GM18502 (cell line): ENCODE measurements at regions not wholly inside any gene's neighbourhood (a gene's known extent, or its start where the extent isn't known, plus 50 kb on each side); places are given as distances from the start of the nearest gene placed in this dataset.
"Not testable (repeated sequence)": the region's sequence is repeated elsewhere in the genome, so short reads cannot be mapped to it uniquely, and the experiment has no call there.

Experiments used
- ATAC-seq: cut with Tn5 transposase; IDR thresholded peaks from one replicate; pipeline ENCODE4 v1.9.1; 2021; ENCODE audit warnings: mild to moderate bottlenecking; ENCODE audit not compliant: unreplicated experiment, poor library complexity

DNA sequence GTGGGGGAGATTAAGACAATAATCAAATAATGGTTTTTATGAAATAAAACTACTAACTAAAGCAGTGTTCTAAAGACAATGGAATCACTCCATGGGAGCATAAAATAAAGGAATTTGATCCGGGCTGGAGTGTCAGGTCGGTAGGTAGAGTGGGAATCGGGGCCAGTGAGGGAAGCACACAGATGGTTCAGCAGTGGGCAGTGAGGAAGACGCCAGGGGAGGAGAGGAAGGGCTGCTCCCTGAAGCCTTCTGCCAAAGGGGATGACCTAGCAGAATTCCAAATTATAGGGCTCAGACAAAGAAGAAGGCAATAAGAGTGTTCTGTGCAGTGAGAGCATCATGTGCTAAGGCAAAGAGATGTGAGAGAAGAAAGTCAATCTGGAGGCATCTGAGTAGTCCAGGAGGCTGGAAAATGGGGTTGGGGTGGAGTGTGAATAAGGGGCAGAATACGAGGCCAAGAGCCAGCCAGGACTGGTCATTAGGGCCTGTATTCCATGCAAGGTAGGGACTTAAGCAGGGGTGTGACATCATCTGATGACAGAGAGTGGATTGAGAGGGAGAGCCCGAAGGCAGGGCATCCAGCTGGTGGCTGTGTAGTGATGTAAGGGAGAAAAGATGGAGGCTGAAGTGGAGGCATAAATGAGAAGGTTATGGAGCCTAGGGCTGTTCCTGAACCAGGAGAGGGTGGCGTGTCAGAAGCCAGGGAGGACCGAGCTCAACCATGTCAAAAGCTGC is 137.6 kb downstream of the COPRS start:
- no peak for ATAC-seq

DNA sequence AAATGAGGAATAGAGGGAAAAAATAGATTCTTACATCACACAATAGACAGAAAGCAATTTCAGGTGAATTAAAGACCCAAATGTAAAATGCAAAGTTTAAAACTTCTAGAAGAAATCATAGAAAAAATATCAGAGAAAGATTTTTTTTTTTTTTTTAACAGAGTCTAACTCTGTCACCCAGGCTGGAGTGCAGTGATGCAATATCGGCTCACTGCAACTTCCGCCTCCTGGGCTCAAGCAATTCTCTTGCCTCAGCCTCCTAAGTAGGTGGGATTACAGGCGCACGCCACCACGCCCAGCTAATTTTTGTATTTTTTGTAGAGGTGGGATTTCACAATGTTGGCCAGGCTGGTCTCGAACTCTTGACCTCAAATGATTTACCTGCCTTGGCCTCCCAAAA is 141.8 kb downstream of the COPRS start:
- ATAC-seq: not testable (repeated sequence)

DNA sequence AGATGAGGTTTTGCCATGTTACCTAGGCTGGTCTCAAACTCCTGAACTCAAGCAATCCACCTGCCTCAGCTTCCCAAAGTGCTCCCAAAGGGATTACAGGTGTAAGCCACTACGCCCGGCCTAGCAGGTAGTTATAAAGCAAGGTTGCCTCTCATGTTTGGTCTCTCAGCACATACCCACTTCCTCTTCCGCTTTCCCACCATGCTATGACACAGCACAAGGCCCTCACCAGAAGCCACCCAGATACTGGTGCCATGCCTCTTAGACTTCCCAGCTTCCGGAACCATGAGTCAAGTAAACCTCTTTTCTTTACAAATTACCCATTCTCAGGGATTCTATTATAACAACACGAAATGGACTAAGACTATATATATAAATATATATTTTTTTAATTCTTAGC is 143.6 kb downstream of the COPRS start:
- no peak for ATAC-seq

DNA sequence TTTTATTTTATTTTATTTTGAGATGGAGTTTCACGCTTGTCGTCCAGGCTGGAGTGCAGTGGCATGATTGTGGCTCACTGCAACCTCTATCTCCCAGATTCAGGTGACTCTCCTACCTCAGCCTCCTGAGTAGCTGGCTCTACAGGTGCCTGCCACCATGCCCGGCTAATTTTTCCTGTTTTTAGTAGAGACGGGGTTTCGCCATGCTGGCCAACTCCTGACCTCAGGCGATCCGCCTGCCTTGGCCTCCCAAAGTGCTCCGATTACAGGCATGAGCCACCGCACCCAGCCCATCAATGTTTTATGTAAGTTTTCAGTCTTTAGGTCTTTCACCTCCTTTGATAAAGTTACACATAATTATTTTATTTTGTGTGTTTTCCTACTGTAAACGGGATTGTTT is 154.6 kb downstream of the COPRS start:
- ATAC-seq: no peak

DNA sequence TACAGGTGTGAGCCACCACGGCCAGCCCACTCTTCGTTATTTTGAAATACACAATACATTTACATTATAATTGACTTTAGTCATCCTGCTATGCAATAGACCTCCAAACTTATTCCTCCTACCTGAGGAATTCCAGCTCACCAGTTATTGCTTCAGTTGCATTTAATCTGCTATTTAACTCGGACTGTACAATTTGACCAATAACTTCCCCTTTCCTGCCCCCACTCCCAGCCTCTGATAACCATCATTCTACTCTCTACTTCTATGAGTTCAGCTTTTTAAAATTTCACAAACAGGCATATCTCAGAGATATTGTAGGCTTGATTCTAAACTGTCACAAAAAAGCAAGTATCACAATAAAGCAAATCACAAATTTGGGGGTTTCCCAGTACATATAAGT is 157.0 kb downstream of the COPRS start:
- no peak for ATAC-seq

DNA sequence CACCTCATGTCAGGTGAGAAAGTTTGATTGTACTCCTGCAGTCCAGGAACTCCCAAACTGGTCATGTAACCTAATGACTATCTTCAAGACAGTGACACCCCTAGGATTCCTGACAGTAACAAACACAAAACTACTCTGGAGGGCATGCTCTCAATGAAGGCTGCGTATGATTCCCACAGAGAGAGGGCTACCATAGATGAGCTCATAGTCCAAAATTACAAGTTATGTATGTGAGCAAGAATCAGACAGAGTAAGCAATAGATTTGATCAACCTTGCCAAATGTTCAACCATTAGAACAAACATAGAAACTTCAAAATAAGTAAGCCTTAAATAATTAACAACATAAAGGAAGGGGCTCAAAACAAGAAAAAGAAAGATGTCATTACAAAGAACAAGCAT is 158.1 kb downstream of the COPRS start:
- no peak for ATAC-seq

DNA sequence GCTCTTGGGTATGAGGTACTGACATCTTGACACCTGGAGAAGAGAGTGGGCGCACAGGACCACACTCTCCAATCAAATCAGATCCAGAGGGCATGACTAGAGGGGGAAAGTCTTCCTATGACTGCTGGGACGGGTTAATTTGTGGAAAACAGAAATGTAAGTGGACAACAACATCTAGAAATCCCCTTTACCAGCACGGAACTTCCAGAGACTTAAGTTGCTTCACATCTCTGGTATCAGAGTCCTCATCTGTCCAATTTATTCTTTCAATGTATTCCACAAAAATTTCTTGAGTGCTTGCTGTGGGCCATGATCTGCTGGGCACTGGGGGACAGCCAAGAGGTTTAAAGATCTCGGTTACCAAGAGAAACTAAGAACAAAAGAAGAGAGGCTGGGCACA is 159.2 kb downstream of the COPRS start:
- ATAC-seq: no peak

DNA sequence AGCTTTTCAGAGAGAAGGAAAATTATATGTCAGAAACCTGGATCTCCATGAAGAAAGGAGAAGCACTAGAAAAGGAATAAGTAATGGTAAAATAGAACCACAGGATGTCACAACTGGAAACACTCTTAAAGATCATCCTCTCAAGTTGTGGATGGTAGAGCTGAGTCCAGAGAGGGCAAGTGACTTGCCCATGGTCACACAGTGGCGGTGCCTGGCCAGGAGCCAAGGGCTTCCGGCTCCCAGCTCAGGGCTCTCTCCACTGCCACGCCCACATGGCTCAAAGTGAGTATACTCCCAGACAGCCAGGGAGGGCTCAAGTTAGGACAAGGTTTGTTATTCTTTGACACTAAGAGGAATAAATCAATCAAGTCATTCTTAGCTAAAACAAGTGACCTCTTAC is 159.8 kb downstream of the COPRS start:
- no peak for ATAC-seq

DNA sequence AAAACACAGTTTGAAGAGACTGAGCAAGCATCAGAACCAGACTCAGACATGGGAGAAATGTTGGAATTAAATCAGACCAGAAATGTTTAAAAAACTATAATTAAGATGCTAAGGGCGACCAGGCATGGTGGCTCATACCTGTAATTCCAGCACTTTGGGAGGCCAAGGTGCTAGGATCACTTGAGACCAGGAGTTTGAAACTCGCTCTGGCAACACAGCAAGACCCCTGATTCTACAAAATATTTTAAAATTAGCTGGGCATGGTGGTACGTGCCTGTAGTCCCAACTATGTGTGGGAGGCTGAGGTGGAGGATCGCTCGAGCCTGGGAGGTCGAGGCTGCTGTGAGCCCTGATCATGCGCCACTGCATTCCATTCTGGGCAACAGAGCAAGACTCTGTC is 160.3 kb downstream of the COPRS start:
- ATAC-seq: no peak

DNA sequence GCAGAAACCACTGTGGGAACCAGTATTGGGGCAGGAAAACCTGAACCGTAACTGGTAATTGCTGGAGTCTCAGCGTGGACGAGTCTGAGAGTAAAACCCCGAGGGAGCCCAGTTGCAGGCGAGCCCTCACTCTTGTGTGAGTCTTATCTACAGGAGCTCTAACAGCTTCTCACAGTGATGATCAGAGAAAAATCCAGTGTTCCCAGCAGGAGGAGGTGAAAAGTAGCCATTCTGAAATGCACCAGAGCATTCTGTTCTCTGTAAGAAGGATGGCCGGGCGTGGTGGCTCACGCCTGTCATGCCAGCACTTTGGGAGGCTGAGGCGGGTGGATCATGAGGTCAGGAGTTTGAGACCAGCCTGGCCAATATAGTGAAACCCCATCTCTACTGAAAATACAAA is 161.2 kb downstream of the COPRS start:
- no peak for ATAC-seq

DNA sequence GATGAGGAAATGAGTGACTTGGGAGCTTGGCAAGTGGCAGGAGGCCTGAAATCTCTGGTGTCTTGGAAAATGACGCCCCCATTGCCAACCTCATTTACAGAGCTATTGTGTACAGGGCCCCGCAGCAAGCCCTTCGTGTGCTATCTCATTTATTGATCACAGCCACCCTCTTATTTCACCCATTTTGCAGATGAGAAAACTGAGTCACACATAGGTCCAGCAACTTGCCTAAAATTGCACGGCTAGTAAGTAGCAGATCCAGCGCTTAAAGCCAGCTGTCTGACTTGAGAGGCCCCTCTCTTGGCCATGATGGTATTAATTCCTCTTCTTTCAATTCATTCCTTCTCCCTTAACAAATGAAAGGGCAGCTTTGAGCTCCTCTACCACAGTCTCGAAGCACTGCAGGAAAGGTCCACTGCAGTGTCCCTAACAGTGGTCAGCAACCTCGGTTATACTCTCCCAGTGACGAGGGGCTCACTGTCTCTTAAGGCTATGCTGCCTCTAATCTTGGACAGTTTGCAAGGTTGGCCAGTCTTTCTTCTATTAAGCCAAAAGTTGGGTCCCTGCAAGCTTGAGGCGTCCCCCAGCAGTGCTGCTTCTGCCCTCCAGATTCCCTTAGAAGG is 162.2 kb downstream of the COPRS start:
- ATAC-seq: no peak

DNA sequence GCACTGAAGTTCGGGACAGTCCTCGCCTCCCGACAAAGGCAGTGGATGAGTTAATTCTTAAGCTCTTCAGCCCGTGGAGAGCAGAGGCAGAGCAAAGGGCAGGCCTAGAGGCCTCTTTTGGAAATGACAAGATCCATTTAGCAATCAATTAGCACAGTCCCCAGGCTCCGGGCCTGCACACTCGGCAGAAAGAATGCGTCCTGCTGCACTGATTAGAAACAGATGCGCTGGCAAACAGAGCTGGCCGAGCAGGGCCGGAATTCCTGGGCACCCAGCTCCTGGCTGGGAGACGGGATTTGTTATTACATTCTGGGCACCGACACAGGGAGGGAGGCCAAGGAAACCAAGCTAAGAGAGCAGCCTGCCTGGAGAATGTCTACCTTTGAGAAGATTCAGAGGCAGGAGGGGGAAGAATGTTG is 162.9 kb downstream of the COPRS start:
- no peak for ATAC-seq

DNA sequence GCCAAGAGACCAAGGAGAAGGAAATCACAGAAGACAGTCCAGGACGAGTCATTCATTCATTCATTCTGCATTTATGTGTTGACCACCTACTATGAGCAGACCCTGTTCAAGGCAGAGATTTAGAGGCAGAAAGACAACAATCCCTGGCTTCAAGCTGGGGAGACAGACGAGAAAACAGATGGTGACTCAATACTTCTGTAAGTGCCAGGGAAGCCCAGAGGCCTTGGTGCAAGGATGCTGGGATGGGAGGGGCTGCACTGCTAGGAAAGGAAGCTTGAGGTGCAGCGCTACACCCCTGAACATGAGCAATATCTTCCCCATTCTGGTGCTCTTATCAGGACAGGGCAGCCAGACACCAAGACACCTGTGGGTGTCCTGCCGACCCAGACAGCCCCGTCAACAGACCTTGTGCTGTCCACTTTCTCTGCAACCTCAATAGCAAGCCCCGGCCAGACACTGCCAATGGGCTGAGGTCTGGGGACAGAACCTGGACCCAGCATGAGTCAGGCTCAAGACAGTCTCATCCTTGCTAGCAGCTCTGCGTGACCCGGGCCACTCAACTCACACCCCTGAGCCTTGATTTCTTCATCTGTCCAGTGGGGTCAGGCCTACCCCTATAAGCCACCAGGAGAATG is 163.5 kb downstream of the COPRS start:
- ATAC-seq: no peak

DNA sequence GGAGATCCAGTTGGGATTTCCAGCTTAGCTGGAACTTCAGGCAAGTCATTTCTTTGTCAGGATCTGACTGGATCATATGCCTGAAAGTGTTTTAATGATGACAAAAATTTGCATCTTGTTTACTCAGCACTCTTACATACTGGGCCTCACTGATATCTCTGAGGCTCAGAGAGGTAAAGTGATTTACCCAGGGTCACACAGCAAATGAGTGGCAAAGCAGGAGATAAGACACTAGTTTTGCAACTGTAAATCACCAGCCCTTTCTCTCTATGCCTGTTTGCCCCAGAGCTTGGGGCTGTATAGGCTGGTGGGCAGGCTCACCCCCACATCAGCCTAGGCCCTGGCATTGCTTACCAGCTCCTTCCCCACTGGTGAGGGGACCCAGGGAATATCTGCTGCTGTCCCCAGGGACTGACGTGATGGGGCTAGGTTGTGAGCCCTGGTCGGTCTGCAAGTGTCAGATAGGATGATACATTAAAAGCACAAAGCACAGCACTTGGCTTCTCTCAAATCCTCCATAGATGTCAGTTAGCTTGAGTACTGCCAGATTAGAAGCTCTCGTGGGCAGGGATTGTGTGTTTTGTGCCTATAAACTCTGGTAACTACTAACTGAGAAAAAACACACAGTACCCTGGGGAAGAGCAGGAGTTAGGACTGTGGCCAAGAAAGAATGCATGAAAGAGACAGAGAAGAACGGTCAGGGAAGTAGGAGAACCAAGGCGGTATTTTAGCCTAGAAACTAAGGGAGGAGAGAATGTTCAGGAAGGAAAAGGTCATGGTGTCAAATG is 165.4 kb downstream of the COPRS start:
- no peak for ATAC-seq

DNA sequence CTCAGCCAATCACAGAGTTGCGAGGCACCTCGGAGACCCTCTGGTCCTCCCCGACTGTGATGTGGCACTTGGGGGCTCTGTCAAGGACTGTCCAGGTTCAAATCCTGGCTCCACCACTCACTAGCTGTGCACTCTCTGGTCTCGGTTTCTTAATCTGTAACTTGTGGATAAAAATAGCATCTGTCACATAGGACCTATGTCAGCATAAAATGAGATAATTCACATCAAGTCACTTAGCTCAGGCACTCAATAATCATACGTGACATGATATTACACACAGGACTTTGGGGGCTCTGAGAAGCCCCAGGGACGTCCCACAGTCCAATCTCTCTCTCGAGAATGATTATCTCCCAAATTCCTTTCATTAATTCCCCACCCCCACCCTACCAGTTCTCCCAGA is 166.4 kb downstream of the COPRS start:
- no peak for ATAC-seq

DNA sequence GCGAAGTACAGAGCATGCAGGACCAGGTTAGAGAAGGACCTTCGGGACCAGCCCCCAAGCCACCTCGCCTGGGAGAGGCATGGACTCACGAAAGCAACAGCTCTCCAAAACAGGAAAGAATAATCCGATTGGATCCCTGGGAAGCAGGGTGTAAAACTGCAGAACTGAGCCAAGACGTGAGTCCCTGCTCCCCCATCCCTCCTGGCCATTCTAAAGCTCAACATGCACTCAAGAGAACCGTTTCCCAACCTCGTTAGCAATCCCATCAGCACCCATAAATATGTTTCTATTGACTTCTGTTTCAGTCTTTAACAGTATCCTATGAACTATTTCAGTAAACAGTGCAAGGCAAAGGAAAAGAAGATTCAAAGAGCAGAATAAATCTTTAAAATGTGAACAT is 167.0 kb downstream of the COPRS start:
- ATAC-seq: no peak

DNA sequence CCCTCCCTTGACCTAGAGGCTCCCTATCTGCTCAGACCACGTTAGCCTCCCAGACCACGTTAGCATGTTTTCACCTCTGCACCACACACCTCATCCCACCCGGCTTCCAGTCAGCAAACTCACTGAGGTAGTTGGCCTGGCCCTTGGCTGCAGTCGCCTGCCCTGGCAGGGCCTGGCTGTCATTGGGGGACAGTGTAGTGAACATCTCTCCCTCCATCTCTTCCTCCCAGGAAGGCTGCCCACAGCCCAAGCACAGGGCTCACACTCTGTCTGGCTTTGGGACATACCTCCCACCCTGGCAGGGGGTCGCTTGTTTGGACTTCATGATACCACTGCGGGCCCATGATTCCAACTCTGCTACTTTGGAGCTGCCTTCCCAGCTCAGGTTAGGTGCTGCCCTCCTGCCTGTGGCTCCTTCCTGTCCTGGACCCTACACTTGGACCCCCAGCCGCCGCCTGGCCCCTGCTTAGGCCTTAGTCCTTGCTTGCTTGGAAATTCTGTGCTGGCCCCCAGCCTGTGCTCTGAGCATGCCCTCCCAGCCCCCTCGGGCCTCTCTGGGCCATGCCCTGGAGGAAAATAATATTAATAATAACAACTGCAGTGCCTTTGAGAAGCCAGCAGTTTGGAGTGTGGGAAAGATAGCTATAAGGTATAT is 167.7 kb downstream of the COPRS start:
- ATAC-seq: no peak

DNA sequence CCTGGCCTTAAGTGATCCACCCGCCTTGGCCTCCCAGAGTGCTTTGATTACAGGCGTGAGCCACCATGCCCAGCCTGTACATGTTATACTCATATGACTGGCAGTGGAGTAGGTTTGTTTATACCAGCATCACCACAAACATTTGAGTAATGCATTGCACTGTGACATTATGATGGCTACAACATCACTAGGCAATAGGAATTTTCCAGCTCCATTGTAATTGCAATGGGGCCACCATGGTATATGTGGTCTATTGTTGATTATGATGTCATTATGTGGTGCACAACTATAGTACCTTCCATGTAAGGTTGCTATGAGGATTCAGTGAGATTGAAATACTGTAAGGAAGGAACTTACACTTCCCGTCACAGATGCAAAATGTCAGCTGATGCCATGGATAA is 168.9 kb downstream of the COPRS start:
- no peak for ATAC-seq

DNA sequence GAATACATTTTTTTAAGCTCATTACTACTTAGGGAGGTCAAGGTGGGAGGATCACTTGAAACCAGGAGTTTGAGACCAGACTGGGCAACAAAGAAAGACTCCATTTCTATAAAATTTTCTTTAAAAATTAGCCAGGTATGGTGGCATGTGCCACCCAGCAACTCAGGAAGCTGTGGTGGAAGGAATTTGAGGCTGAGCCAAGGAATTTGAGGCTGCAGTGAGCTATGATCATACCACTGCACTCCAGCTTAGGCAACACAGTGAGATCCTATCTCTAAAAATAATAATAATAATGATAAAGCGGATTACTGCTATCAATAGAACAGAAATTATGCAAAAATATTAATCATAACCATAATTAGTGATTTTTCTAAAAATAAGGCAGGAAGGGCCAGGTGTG is 170.3 kb downstream of the COPRS start:
- ATAC-seq: no peak

DNA sequence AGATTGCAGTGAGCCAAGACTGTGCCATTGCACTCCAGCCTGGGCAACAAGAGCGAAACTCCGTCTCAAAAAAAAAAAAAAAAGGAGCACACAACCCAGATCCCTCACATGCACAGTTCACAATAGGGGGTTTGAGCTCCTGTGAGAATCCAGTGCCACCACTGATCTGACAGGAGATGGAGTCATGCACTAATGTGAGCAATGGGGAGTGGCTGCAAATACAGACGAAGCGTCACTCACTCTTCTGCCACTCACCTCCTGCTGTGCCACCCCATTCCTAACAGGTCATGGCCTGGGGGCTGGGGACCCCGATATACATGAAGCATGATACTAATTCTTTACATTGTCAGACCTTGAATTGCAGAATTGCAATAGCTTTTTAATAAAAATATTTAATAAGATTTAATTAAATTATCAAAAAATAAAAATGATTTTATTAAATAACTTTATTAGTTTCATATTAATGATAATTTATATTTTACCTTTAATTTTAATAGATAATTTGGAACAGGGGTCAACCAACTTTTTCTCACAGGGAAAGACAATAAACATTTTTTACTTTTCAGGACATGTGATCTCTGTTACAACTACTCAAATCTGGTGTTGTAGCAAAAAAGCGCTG is 171.4 kb downstream of the COPRS start:
- no peak for ATAC-seq
